ENCODE measurements at regions not wholly inside any gene's neighbourhood (a gene's known extent, or its start where the extent isn't known, plus 50 kb on each side); places are given as distances from the start of the nearest gene placed in this dataset.

- Histone ChIP-seq H2AFZ (ENCODE audit: low read depth, low read length) (no peak overlapping the region), H3K79me2 (ENCODE audit: control insufficient read depth, insufficient read depth, low read length) (no peaks in the 10 kb centered on the region), H3K27me3 (ENCODE audit: control insufficient read depth in 2 of 2, insufficient read depth in 2 of 2, low read length in 2 of 2) (peaks cover 4% of the 10 kb centered on the region in 2 experiments), H3K9me3 (replicated peaks; ENCODE audit: control insufficient read depth, insufficient read depth, low read length) (no peaks in the 10 kb centered on the region), H3K9me1 (replicated peaks; ENCODE audit: control insufficient read depth, extremely low read depth, insufficient read depth, low read length) (no peaks in the 10 kb centered on the region), H4K20me1 (replicated peaks; ENCODE audit: control insufficient read depth, extremely low read depth, insufficient read depth, low read length) (no peaks in the 10 kb centered on the region), H3K4me1 (ENCODE audit: control insufficient read depth, extremely low read depth, insufficient read depth, low read length) (peaks cover 2% of the 10 kb centered on the region), H3K4me2 (ENCODE audit: insufficient read depth, low read length) (no peak overlapping the region), H3K27ac (ENCODE audit: insufficient read depth, low read depth, low read length) (no peak overlapping the region), H3K36me3 (ENCODE audit: control insufficient read depth in 2 of 2, extremely low read depth in 1 of 2, insufficient read depth in 2 of 2, low read length in 2 of 2) (no peaks in the 10 kb centered on the region), H3K9ac (replicated peaks; ENCODE audit: extremely low read depth, insufficient read depth, low read length) (no peak overlapping the region), H3K4me3 (replicated peaks in 1 of 3; ENCODE audit: insufficient read depth in 1 of 3, low read depth in 1 of 3, low read length in 3 of 3) (no peak overlapping the region)
- intact Hi-C loops (cut with micrococcal nuclease): no loop called here
- FAIRE-seq (no peak), DNase-seq (ENCODE audit: low read depth, low spot score) (no peak)
- CTCF ChIA-PET: interaction anchor here (1.0 to 1.3 kb wide), 2 partner anchors 256 to 267 kb away, joined by 3 read pairs; no protein-coding TSS in a partner anchor
- dilution Hi-C loops (cut with MboI; ENCODE audit: extremely low pct_ligation_motif_present, low sequenced_read_pairs): no loop called here
- TF ChIP-seq MYC (IDR thresholded peaks at IDR 0.05; ENCODE audit: low read depth, low read length) (no peak), POLR2A (IDR thresholded peaks at IDR 0.05; ENCODE audit: low read depth, low read length) (no peak), MAX (IDR thresholded peaks at IDR 0.05; ENCODE audit: insufficient read depth, insufficient read length) (no peak), JUN (IDR thresholded peaks at IDR 0.05; ENCODE audit: borderline replicate concordance, insufficient read depth, insufficient read length, low read depth) (no peak), GATA2 (IDR thresholded peaks at IDR 0.05; ENCODE audit: insufficient read depth, insufficient read length, low read depth, low read length) (no peak), EZH2 (IDR thresholded peaks at IDR 0.05; ENCODE audit: borderline replicate concordance, low read depth, low read length, severe bottlenecking) (no peak), FOS (IDR thresholded peaks at IDR 0.05; ENCODE audit: borderline replicate concordance, insufficient read depth, low read length) (no peak), CTCF (IDR thresholded peaks at IDR 0.05; ENCODE audit: extremely low read depth in 1 of 2, insufficient read depth in 1 of 2, low read depth in 1 of 2, low read length in 2 of 2) (no peak), POLR2AphosphoS5 (IDR thresholded peaks at IDR 0.05; ENCODE audit: insufficient read depth, low read depth, low read length) (no peak)
- BruUV-seq (replicated peaks): no TSS peak
- POLR2A ChIA-PET: no interaction called here
Measured at GRCh38 chr2:64913357-64913869, 75.8 kb upstream of the SLC1A4 start.

Measured in endothelial cell of umbilical vein (primary cell).